ENCODE measurements at regions not wholly inside any gene's neighbourhood (a gene's known extent, or its start where the extent isn't known, plus 50 kb on each side); places are given as distances from the start of the nearest gene placed in this dataset.

DNA sequence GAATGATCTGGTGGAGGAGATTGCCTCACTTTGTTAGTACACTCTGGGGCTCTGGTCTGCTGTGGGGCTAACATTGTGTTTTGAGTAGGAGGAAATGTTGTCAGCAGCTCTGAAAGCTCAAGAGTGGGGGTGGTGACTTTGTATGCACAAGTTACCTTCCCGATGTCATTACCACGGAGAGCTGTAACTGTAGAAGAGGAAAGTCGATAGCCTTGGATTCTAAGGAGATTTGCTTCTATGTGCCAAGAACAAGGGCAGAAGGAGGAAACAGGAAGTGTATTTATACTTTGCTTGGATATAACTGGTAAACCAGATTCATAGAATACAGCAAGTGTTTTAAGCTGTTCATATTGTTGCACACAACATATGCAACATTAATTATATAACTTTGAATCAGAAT is 196.1 kb downstream of the AMY1C start:
- Histone ChIP-seq H3K27me3 (replicated peaks in 1 of 7) (no peaks in the 10 kb centered on the region), H3K4me3 (no peak overlapping the region), H3K27ac (no peak overlapping the region), H3K9me3 (no peaks in the 10 kb centered on the region), H3K36me3 (no peaks in the 10 kb centered on the region), H3K4me1 (no peaks in the 10 kb centered on the region)
- intact Hi-C loops (cut with DNase I; ENCODE audit: low total_unique reads), result no loop called here
- 34 to 60% (median 45%) methylated on average over 3 of the region's 3 CpGs for WGBS, 5 donors
- TF ChIP-seq, protein P1, sequence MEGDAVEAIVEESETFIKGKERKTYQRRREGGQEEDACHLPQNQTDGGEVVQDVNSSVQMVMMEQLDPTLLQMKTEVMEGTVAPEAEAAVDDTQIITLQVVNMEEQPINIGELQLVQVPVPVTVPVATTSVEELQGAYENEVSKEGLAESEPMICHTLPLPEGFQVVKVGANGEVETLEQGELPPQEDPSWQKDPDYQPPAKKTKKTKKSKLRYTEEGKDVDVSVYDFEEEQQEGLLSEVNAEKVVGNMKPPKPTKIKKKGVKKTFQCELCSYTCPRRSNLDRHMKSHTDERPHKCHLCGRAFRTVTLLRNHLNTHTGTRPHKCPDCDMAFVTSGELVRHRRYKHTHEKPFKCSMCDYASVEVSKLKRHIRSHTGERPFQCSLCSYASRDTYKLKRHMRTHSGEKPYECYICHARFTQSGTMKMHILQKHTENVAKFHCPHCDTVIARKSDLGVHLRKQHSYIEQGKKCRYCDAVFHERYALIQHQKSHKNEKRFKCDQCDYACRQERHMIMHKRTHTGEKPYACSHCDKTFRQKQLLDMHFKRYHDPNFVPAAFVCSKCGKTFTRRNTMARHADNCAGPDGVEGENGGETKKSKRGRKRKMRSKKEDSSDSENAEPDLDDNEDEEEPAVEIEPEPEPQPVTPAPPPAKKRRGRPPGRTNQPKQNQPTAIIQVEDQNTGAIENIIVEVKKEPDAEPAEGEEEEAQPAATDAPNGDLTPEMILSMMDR (IDR thresholded peaks at IDR 0.05 in 8 of 11, conservative IDR thresholded peaks at IDR 0.05 in 3 of 11), result no peak
- TF ChIP-seq POLR2A (IDR thresholded peaks at IDR 0.05) (no peak), POLR2AphosphoS5 (IDR thresholded peaks at IDR 0.05) (no peak)
- no peak for DNase-seq

DNA sequence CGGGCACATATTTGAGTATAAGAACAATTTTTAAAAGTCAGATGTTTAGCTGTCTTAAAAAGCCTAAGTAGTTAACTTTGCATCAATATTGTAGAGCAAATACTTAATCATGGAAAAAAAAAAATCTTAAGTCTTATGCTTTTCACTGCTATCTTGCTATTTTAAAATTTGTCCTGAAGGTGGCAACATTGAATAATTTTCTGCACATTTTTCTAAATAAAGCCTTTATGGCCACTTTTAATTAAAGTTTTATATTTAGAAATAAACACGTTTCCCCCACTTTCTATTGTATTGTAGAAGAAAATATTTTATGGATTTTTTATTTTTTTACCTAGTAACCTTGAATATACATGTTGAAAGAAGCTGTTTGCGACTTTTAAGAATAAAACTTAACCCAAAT is 198.8 kb downstream of the AMY1C start:
- Histone ChIP-seq H3K27me3 (replicated peaks in 1 of 7) (no peaks in the 10 kb centered on the region), H3K9me3 (no peaks in the 10 kb centered on the region), H3K4me3 (no peak overlapping the region), H3K27ac (no peak overlapping the region), H3K36me3 (no peaks in the 10 kb centered on the region), H3K4me1 (no peaks in the 10 kb centered on the region)
- TF ChIP-seq POLR2AphosphoS5 (IDR thresholded peaks at IDR 0.05) (no peak), POLR2A (IDR thresholded peaks at IDR 0.05) (no peak)
- TF ChIP-seq, protein P1 (IDR thresholded peaks at IDR 0.05 in 8 of 11, conservative IDR thresholded peaks at IDR 0.05 in 3 of 11), result no peak
- no peak for DNase-seq
- WGBS, 5 donors, result 34 to 53% (median 42%) methylated on average over 3 of the region's 3 CpGs
- intact Hi-C loops (cut with DNase I; ENCODE audit: low total_unique reads), result no loop called here

DNA sequence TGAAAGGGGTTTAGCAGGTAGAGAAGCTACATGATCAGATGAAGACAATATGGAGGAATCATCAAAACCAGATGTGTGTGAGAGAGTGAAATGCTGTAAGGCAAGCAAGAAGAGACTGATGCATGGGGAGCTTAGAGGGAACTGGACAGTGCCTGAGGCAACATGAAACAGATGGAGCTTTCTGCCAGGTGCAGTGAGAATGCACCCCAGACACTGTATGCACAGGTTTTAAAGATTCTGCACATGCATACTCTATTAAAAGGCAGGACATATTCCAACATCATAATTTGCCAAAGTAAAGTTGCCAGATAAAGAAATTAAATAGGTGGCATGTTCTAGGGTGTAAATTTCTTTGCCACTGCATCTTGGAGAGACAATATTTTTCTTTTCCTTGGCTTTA is 200.1 kb downstream of the AMY1C start:
- DNase-seq, result no peak
- Histone ChIP-seq H3K36me3 (no peaks in the 10 kb centered on the region), H3K27me3 (replicated peaks in 1 of 7) (no peaks in the 10 kb centered on the region), H3K27ac (no peak overlapping the region), H3K4me3 (no peak overlapping the region), H3K4me1 (no peaks in the 10 kb centered on the region), H3K9me3 (no peaks in the 10 kb centered on the region)
- intact Hi-C loops (cut with DNase I; ENCODE audit: low total_unique reads), result no loop called here
- no peak for TF ChIP-seq POLR2A (IDR thresholded peaks at IDR 0.05)
- TF ChIP-seq, protein P1 (IDR thresholded peaks at IDR 0.05 in 8 of 11, conservative IDR thresholded peaks at IDR 0.05 in 3 of 11), result no peak
- no peak for TF ChIP-seq POLR2AphosphoS5 (IDR thresholded peaks at IDR 0.05)

DNA sequence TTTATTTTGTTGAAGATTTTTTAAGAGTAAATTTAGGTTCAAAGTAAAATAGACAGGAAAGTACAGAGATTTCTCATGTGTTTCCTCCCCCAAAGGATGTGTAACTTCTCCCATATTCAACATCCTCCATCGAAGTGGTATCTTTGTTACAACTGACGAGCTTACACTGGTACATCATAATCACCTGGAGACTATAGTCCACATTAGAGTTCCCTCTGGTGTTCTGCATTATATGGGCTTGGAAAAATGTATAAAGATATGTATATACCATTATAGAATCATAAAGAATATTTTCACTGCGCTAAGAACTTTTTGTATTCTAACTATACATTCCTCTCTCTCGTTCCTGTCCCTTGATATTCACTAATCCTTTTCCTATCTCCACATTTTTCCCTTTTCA is 203.7 kb downstream of the AMY1C start:
- TF ChIP-seq POLR2AphosphoS5 (IDR thresholded peaks at IDR 0.05) (no peak), POLR2A (IDR thresholded peaks at IDR 0.05) (no peak)
- TF ChIP-seq, protein P1 (IDR thresholded peaks at IDR 0.05 in 8 of 11, conservative IDR thresholded peaks at IDR 0.05 in 3 of 11), result no peak
- Histone ChIP-seq H3K9me3 (no peaks in the 10 kb centered on the region), H3K27me3 (replicated peaks in 1 of 7) (no peaks in the 10 kb centered on the region), H3K36me3 (no peaks in the 10 kb centered on the region), H3K4me1 (no peaks in the 10 kb centered on the region), H3K27ac (no peak overlapping the region), H3K4me3 (no peak overlapping the region)
- 61 to 90% (median 68%) methylated on average over 4 of the region's 4 CpGs for WGBS, 5 donors
- DNase-seq, result no peak
- intact Hi-C loops (cut with DNase I; ENCODE audit: low total_unique reads), result no loop called here
